VCaP (cell line): ENCODE measurements at regions not wholly inside any gene's neighbourhood (a gene's known extent, or its start where the extent isn't known, plus 50 kb on each side); places are given as distances from the start of the nearest gene placed in this dataset.

Source experiments
- H3K27ac ChIP-seq: fragments of 450-650 bp; 2 replicates; pipeline ENCODE4 v1.5.1; 2017
- TF ChIP-seq, protein P1 (sequence below): fragments of 450-650 bp; conservative IDR thresholded peaks from 2 replicates; pipeline ENCODE4 v1.5.1; 2017; ENCODE audit warnings: mild to moderate bottlenecking, moderate library complexity

DNA sequence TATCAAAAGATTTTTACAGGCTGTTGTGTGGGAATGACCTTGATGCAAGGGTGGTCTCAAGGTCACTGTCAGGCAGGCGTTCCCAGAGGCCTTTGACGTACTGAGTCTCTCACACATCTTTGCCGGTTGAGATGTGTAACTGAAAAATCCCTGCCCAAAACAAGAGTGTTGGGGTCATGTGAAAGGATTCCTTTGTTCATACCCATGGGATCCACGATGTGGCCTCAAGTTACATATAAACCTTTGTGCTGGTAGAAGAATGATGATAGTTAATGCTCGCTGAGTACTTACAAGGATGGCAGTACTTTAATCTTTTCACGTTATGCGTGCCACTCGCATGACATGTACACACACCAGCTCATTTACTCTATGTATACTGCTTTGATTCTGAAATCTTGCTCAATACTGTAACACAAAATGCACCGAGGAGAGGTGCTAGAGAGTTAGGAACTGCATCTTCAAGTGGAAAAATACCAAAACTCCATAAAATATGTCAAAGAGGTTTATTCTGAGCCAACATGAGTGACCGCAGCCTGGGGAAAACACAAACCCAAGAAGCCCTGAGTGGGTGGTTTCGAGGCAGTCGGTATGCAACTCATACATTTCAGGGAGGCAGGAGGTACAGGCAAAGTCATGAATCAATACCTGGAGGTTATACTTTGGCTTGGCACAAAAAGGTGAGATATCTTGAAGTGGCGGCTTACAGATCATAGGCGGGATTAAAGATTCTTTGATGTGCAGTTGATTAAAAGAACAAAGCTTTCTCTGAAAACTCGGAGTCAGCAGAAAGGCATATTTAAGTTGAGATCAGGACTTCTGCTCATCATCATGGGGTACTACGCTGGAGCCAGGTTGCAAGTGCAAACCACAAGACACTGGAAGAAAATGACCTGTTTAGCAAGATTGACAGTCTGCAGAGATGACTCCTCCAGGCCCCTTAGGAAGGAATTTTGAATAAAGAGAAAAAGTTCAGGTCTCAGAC is 87.4 kb upstream of the ARHGEF7 start:
- TF ChIP-seq, protein P1, sequence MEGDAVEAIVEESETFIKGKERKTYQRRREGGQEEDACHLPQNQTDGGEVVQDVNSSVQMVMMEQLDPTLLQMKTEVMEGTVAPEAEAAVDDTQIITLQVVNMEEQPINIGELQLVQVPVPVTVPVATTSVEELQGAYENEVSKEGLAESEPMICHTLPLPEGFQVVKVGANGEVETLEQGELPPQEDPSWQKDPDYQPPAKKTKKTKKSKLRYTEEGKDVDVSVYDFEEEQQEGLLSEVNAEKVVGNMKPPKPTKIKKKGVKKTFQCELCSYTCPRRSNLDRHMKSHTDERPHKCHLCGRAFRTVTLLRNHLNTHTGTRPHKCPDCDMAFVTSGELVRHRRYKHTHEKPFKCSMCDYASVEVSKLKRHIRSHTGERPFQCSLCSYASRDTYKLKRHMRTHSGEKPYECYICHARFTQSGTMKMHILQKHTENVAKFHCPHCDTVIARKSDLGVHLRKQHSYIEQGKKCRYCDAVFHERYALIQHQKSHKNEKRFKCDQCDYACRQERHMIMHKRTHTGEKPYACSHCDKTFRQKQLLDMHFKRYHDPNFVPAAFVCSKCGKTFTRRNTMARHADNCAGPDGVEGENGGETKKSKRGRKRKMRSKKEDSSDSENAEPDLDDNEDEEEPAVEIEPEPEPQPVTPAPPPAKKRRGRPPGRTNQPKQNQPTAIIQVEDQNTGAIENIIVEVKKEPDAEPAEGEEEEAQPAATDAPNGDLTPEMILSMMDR = no peak
- no peak overlapping the region for H3K27ac ChIP-seq

DNA sequence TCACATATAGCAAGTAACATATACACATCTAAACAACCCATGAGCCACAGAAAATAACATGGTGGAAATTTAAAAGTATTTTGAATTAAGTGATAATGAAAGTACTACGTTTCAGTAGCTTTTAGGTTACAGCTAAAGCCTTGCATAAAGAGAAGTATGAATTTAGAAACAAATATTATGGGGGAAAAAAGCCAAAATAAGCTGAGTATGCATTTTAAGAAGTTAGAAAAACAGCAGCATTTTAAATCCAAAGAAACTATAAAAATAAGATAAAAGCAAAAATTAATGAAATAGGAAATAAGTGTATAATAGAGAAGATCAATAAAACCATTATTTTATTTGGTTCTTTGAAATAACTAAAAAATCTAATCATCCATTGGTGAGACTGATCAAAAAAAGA is 89.8 kb upstream of the ARHGEF7 start:
- TF ChIP-seq, protein P1 = no peak
- H3K27ac ChIP-seq = peak overlapping the region; percentile 21

DNA sequence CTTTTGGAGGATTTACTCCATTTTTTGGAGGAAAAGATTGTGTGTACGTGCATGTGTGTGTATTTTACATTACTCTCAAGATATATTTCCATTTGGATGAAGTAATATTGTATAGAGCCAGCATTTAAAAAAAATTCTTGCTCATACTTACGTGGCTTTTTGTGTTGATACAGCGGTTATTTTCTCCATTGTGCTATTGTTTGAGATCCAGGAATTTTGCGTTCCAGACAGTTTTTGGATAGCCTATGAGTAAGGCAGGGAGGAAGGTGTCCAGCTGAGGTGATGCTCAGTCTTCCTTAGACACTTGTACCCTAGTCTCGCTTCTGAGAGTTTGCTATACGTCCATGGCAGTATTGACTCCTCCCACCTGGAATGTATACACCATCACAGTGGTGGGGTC is 92.2 kb upstream of the ARHGEF7 start:
- H3K27ac ChIP-seq = no peak overlapping the region
- TF ChIP-seq, protein P1 = no peak

DNA sequence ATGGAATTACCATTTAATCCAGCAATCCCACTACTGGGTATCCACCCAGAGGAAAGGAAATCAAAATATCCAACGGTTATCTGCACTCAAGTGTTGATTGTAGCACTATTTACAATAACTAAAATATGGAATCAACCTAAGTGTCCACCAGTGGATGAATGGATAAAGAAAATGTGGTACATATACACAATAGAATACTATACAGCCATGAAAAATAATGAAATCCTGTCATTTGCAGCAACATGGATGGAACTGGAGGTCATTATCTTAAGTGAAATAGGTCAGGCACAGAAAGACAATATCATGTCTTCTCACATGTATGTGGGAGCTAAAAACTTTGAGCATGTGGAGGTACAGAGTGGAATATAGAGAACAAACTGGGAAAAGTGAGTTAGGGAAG is 92.9 kb upstream of the ARHGEF7 start:
- H3K27ac ChIP-seq = no peak overlapping the region
- TF ChIP-seq, protein P1 = no peak

DNA sequence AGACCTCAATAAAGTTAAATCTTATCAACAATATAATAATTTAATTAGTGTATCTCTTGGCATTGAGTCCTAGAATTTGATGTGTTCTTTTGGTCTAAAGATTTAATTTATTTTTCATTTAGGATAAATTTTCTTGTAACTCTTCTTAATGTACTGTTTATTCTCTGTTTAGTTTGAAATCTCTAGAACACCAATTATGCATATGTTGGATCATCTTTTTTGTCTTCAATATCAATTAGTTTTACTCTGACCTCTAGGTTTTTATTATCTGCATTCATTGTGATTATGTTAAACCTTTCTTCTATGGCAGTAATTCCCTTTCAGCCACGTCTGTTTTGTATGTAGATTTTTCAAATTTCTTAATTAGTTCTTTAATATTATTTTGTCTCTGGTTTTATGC is 93.8 kb upstream of the ARHGEF7 start:
- H3K27ac ChIP-seq = no peak overlapping the region
- TF ChIP-seq, protein P1 = no peak

DNA sequence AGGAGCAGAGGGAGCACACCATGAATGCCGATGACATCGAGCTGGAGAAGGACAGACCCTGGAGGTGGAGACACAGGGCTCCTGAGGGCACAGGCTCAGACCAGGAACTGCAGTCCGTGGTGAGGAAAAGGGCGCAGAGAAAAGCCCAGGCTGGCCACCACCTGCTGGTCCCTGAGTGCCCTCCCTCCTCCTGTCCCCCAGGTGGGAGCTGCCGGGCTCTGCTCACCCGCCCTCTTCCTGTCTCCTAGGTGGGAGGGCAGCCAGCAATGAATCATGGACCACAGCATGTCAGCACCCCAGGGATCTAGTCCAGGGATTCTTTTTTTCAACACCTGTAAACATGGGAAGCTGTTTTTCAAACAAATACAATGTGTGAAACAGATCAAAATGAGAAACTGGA is 94.6 kb upstream of the ARHGEF7 start:
- TF ChIP-seq, protein P1 = no peak
- H3K27ac ChIP-seq = no peak overlapping the region

DNA sequence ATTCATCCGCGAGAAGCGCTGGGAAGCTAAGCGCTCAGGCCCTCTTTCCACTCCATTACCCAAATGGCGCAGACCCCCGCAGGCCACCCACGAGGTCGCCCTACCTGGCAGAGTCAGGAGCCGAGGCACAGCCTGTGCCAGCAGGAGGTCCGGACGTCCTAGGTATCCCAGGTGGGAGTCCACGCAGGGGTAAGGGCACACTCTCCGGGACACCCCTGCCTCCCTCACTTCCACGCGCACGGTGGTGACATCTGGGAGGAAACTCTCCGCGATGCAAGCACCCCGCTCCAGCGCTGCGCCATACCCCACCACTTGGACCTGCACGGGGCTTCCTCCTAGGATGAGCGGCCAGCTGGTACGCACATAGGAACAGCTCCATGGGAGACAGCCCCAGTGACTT is 95.1 kb upstream of the ARHGEF7 start:
- no peak overlapping the region for H3K27ac ChIP-seq
- TF ChIP-seq, protein P1 = no peak
